ENCODE measurements at regions not wholly inside any gene's neighbourhood (a gene's known extent, or its start where the extent isn't known, plus 50 kb on each side); places are given as distances from the start of the nearest gene placed in this dataset.

GRCh38 chr3:154050216-154050615, 71.0 kb upstream of the ARHGEF26 start:
- Histone ChIP-seq H3K27me3 (ENCODE audit: low read depth, low read length) (no peaks in the 10 kb centered on the region), H3K4me3 (ENCODE audit: low read depth in 1 of 2, low read length in 2 of 2) (no peak overlapping the region), H3K27ac (ENCODE audit: low read length) (no peak overlapping the region), H3K36me3 (ENCODE audit: control insufficient read depth in 1 of 2, insufficient read depth in 2 of 2, low read length in 2 of 2) (no peaks in the 10 kb centered on the region), H3K4me1 (ENCODE audit: control insufficient read depth in 1 of 2, insufficient read depth in 2 of 2, low read length in 2 of 2) (peaks cover 0 to 12% of the 10 kb centered on the region in 2 donors), H3K9me3 (ENCODE audit: control insufficient read depth in 1 of 2, low read length in 2 of 2) (peaks cover 0 to 2% of the 10 kb centered on the region in 2 donors)

DNA sequence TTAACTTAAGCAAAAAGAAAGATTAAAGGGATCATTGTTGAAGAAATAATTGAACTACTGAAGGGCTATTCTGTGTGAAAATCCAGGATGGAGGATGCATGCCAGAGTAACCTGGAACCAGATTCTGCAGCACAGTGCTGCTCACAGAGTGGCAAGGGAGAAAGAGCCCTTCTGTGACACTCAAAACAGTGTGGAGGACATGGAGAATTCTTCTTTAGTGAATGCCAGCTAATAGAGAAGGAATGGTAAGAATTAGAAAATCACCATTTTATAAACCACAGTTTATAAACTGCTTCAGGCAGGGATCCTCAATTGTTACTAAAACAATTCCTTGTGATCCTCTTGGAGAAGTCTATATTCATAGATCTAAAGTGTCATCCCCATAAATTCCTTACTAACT, 70.4 kb upstream of the ARHGEF26 start:
- Histone ChIP-seq H3K27ac (ENCODE audit: low read length) (no peak overlapping the region), H3K4me3 (ENCODE audit: low read depth in 1 of 2, low read length in 2 of 2) (no peak overlapping the region), H3K9me3 (ENCODE audit: control insufficient read depth in 1 of 2, low read length in 2 of 2) (peaks cover 0 to 2% of the 10 kb centered on the region in 2 donors), H3K27me3 (ENCODE audit: low read depth, low read length) (no peaks in the 10 kb centered on the region), H3K4me1 (ENCODE audit: control insufficient read depth in 1 of 2, insufficient read depth in 2 of 2, low read length in 2 of 2) (peaks cover 0 to 12% of the 10 kb centered on the region in 2 donors), H3K36me3 (ENCODE audit: control insufficient read depth in 1 of 2, insufficient read depth in 2 of 2, low read length in 2 of 2) (no peaks in the 10 kb centered on the region)

GRCh38 chr3:154059833-154060232, 61.4 kb upstream of the ARHGEF26 start:
- no peaks in the 10 kb centered on the region for H3K9me3 ChIP-seq (ENCODE audit: control insufficient read depth in 1 of 2, low read length in 2 of 2)
- peak overlapping the region in 1 of 2 donors; percentile 2 for H3K4me3 ChIP-seq (ENCODE audit: low read depth in 1 of 2, low read length in 2 of 2)
- no peaks in the 10 kb centered on the region for H3K27me3 ChIP-seq (ENCODE audit: low read depth, low read length)
- H3K36me3 ChIP-seq (ENCODE audit: control insufficient read depth in 1 of 2, insufficient read depth in 2 of 2, low read length in 2 of 2): no peaks in the 10 kb centered on the region
- H3K4me1 ChIP-seq (ENCODE audit: control insufficient read depth in 1 of 2, insufficient read depth in 2 of 2, low read length in 2 of 2): peaks cover 0 to 19% of the 10 kb centered on the region in 2 donors
- peak overlapping the region; percentile 52 for H3K27ac ChIP-seq (ENCODE audit: low read length)

- H3K4me1 ChIP-seq (ENCODE audit: control insufficient read depth in 1 of 2, insufficient read depth in 2 of 2, low read length in 2 of 2): peaks cover 0 to 19% of the 10 kb centered on the region in 2 donors
- no peaks in the 10 kb centered on the region for H3K9me3 ChIP-seq (ENCODE audit: control insufficient read depth in 1 of 2, low read length in 2 of 2)
- peak overlapping the region; percentile 52 for H3K27ac ChIP-seq (ENCODE audit: low read length)
- H3K36me3 ChIP-seq (ENCODE audit: control insufficient read depth in 1 of 2, insufficient read depth in 2 of 2, low read length in 2 of 2): no peaks in the 10 kb centered on the region
- H3K27me3 ChIP-seq (ENCODE audit: low read depth, low read length): no peaks in the 10 kb centered on the region
- H3K4me3 ChIP-seq (ENCODE audit: low read depth in 1 of 2, low read length in 2 of 2): peak overlapping the region in 1 of 2 donors; percentile 2
Measured at GRCh38 chr3:154060238-154061000, 60.8 kb upstream of the ARHGEF26 start.

GRCh38 chr3:154061001-154061370, 60.2 kb upstream of the ARHGEF26 start:
- peak overlapping the region in 1 of 2 donors; percentile 2 for H3K4me3 ChIP-seq (ENCODE audit: low read depth in 1 of 2, low read length in 2 of 2)
- H3K9me3 ChIP-seq (ENCODE audit: control insufficient read depth in 1 of 2, low read length in 2 of 2): no peaks in the 10 kb centered on the region
- peak overlapping the region; percentile 40 for H3K27ac ChIP-seq (ENCODE audit: low read length)
- no peaks in the 10 kb centered on the region for H3K36me3 ChIP-seq (ENCODE audit: control insufficient read depth in 1 of 2, insufficient read depth in 2 of 2, low read length in 2 of 2)
- peaks cover 0 to 19% of the 10 kb centered on the region in 2 donors for H3K4me1 ChIP-seq (ENCODE audit: control insufficient read depth in 1 of 2, insufficient read depth in 2 of 2, low read length in 2 of 2)
- H3K27me3 ChIP-seq (ENCODE audit: low read depth, low read length): no peaks in the 10 kb centered on the region

- Histone ChIP-seq H3K4me3 (ENCODE audit: low read depth in 1 of 2, low read length in 2 of 2) (no peak overlapping the region), H3K27me3 (ENCODE audit: low read depth, low read length) (no peaks in the 10 kb centered on the region), H3K9me3 (ENCODE audit: control insufficient read depth in 1 of 2, low read length in 2 of 2) (no peaks in the 10 kb centered on the region), H3K27ac (ENCODE audit: low read length) (no peak overlapping the region), H3K4me1 (ENCODE audit: control insufficient read depth in 1 of 2, insufficient read depth in 2 of 2, low read length in 2 of 2) (peaks cover 0 to 17% of the 10 kb centered on the region in 2 donors), H3K36me3 (ENCODE audit: control insufficient read depth in 1 of 2, insufficient read depth in 2 of 2, low read length in 2 of 2) (no peaks in the 10 kb centered on the region)
Measured at GRCh38 chr3:154062513-154062912, 58.7 kb upstream of the ARHGEF26 start.

DNA sequence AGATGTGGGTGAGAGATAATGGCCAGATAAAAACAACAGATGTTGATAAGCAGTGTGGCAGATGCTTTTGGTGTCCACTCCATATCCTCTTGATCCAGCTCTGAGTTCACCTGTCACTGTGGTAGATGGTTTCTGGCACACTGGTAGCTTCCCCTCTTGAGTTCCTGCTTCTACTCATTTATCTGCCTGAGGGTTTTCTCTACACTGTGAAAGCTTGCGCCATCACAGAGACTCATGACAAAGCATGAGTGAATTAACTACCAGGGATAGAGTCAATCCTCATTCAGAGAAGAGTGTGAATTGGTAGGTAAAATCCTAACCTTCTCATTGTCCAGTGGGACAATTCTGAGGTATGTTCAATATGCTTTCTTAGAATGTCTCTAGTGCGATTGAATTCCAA, 50.0 kb upstream of the ARHGEF26 start:
- Histone ChIP-seq H3K4me3 (ENCODE audit: low read depth in 1 of 2, low read length in 2 of 2) (no peak overlapping the region), H3K9me3 (ENCODE audit: control insufficient read depth in 1 of 2, low read length in 2 of 2) (no peaks in the 10 kb centered on the region), H3K27me3 (ENCODE audit: low read depth, low read length) (no peaks in the 10 kb centered on the region), H3K4me1 (ENCODE audit: control insufficient read depth in 1 of 2, insufficient read depth in 2 of 2, low read length in 2 of 2) (no peaks in the 10 kb centered on the region), H3K36me3 (ENCODE audit: control insufficient read depth in 1 of 2, insufficient read depth in 2 of 2, low read length in 2 of 2) (no peaks in the 10 kb centered on the region), H3K27ac (ENCODE audit: low read length) (no peak overlapping the region)

Data from muscle layer of duodenum (tissue), 2 donors.